ENCODE measurements at regions not wholly inside any gene's neighbourhood (a gene's known extent, or its start where the extent isn't known, plus 50 kb on each side); places are given as distances from the start of the nearest gene placed in this dataset.
A peak's percentile ranks its signal among the peaks of the same experiment; 100 is the strongest.
"Not testable (repeated sequence)": the region's sequence is repeated elsewhere in the genome, so short reads cannot be mapped to it uniquely, and the experiment has no call there.

DNA sequence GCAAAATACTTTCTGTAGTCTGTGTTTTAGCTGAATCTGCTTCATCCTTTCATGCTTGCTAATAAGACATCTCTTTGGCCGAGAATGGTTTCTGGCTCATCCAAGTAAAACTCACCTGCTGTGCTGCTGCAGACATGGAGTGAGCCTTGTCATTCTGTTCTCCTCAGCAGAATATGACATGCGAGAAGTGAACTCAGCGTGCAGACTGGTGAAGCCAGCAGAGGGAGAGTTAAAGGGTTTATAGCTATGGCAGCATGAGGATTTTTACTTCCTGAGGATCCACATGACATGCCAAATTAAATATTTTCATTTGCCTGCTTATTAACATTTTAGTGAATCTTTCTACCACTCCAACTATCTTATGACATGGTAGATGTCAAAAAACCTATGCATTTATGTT lies 658.4 kb upstream of the NECTIN3 start:
- no peaks in the 10 kb centered on the region for H3K27me3 ChIP-seq (replicated peaks)
- H3K27ac ChIP-seq = peak overlapping the region; percentile 98
- no peak overlapping the region for H3K4me3 ChIP-seq
- H3K4me1 ChIP-seq (replicated peaks) = peaks cover 32% of the 10 kb centered on the region
- no peaks in the 10 kb centered on the region for H3K9me3 ChIP-seq (replicated peaks)
- H3K36me3 ChIP-seq = 0 out of 2 replicates have a peak, but pooled peaks cover 2% of the 10 kb centered on the region
- no peak for DNase-seq (ENCODE audit: low read depth in 1 of 2, low spot score in 2 of 2)

DNA sequence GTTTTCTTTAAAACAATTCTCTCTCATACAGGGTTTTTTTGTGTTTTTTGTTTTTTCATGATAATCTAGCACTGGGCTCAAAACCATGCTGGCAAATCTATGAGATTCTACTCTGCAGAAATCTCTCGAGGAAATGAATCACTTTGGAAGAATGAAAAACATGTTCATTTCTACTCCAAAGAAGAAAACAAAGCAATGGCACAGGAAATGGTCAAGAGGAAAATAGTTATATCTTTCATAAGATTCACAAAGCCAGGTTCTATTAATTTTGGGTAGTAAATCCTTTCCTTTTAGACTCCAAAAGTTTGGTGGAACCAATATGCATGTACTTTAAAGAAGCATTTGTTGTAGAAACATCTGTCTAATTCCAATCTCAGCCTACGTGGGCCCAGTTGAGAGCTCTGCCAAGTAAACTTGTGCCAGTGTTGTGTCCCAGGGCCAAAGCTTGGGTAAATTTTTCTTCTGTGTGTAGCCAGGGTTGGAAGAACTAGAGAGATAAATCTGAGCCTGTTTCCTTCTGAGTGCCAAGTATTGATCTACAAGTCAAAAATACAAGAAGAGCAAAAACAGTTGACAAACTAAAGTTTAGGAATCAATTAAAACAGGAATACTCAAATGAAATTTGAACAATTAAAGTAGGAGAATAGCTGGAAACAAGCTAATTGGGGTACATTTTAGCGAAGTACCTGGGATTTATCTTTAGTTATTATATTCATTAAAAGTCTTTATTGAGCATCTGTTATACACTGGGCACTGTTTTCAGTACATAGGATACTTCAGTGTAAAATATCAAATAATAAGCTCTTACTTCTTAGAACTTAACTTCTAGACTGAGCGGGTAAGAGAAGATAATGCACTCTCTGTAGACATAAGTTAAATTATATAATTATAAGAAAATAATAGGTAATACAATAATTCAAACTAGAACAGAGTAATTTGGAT lies 657.5 kb upstream of the NECTIN3 start:
- H3K27me3 ChIP-seq (replicated peaks) = no peaks in the 10 kb centered on the region
- peak; percentile 40 to 87 for DNase-seq (ENCODE audit: low read depth in 1 of 2, low spot score in 2 of 2)
- H3K4me1 ChIP-seq (replicated peaks) = peaks cover 35% of the 10 kb centered on the region
- H3K4me3 ChIP-seq = no peak overlapping the region
- peak overlapping the region; percentile 98 for H3K27ac ChIP-seq
- no peaks in the 10 kb centered on the region for H3K9me3 ChIP-seq (replicated peaks)
- 0 out of 2 replicates have a peak, but pooled peaks cover 2% of the 10 kb centered on the region for H3K36me3 ChIP-seq

DNA sequence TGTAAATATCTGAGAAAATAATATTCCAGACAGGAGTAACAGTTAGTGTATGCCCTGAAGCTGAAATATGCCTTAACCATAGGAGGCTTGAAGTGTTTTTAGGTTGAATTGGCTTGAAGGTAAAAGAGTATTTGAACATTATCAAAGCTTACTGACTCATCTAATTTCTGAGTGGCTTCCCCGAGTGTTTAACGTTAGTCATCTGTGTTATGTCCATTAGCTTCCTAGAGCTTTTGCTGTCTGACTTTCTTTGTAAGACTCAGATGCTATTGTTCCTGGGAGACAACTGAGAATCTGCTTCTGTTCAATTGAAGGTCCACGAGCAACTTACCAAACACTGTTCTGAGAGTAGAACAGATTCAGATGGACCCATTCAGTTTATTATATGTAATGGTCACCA lies 656.8 kb upstream of the NECTIN3 start:
- Histone ChIP-seq H3K27ac (peak overlapping the region; percentile 98), H3K4me1 (replicated peaks) (peaks cover 43% of the 10 kb centered on the region), H3K4me3 (no peak overlapping the region), H3K9me3 (replicated peaks) (no peaks in the 10 kb centered on the region), H3K27me3 (replicated peaks) (no peaks in the 10 kb centered on the region), H3K36me3 (0 out of 2 replicates have a peak, but pooled peaks cover 2% of the 10 kb centered on the region)
- DNase-seq (ENCODE audit: low read depth in 1 of 2, low spot score in 2 of 2) = peak in 1 of 2 experiments; percentile 77

DNA sequence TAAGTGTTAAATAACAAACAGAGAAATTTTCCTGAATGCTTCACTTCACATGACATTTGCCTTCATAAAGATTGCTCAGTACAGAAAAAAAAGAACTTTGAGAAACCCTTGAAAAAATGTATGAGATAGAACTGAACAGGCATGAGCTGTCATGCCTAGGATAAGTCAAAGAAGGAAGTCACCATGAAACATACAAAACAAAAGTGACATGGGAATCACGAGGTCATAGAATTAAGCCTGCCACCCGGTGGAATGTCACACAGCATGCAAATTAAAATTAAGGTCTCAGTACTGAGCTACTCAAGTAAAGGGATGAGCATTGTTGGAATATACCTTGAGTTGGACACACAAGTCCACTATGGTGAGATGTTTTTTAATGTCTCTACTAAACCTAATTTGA lies 652.5 kb upstream of the NECTIN3 start:
- peak overlapping the region; percentile 86 for H3K27ac ChIP-seq
- no peaks in the 10 kb centered on the region for H3K9me3 ChIP-seq (replicated peaks)
- no peak overlapping the region for H3K4me3 ChIP-seq
- H3K4me1 ChIP-seq (replicated peaks) = peaks cover 46% of the 10 kb centered on the region
- DNase-seq (ENCODE audit: low read depth in 1 of 2, low spot score in 2 of 2) = peak in 1 of 2 experiments; percentile 29
- H3K36me3 ChIP-seq = 0 out of 2 replicates have a peak, but pooled peaks cover 2% of the 10 kb centered on the region
- H3K27me3 ChIP-seq (replicated peaks) = no peaks in the 10 kb centered on the region

DNA sequence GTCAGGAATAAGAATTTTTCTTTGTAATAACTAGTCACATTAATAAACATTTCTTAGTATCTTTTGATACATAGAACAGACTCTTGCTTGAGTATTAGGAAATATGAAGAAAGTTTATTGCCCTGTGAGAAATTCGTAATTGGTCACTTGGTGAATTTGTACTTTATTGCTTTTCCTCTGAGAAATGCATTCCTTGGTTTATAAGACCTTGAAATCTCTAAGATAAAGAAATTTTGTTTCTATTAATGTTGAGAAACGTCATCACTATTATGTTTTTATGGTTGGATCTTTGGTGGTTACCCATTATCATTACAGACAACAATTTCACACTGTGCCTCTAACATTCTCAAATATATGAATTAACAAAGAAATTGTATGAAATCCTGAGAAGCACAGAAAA lies 652.0 kb upstream of the NECTIN3 start:
- no peaks in the 10 kb centered on the region for H3K9me3 ChIP-seq (replicated peaks)
- peak overlapping the region; percentile 86 for H3K27ac ChIP-seq
- H3K27me3 ChIP-seq (replicated peaks) = no peaks in the 10 kb centered on the region
- H3K36me3 ChIP-seq = 0 out of 2 replicates have a peak, but pooled peaks cover 2% of the 10 kb centered on the region
- DNase-seq (ENCODE audit: low read depth in 1 of 2, low spot score in 2 of 2) = no peak
- H3K4me3 ChIP-seq = no peak overlapping the region
- peaks cover 41% of the 10 kb centered on the region for H3K4me1 ChIP-seq (replicated peaks)

DNA sequence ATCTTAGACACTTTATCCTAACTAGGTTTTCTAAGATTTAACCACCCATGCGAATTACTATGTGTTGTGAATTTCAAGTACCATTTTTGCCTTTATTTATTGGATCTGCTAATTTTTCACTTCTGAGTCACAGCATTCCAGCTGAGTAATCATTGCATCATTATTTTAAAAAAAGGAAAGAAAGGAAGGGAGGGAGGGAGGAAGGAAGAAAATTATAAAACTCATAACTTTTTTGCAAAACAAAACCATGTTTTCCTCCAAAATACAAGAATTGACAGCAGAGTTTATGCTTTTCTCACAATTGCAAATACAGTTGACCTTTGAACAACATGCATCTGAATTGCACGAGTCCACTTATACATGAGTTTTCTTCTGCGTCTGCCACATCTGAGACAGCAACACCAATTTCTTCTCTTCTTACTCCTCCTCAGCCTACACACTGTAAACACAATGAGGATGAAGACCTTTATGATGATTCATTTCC lies 651.4 kb upstream of the NECTIN3 start:
- H3K4me3 ChIP-seq = 0 out of 2 replicates have a peak overlapping the region, but pooled peaks have one; percentile 6

DNA sequence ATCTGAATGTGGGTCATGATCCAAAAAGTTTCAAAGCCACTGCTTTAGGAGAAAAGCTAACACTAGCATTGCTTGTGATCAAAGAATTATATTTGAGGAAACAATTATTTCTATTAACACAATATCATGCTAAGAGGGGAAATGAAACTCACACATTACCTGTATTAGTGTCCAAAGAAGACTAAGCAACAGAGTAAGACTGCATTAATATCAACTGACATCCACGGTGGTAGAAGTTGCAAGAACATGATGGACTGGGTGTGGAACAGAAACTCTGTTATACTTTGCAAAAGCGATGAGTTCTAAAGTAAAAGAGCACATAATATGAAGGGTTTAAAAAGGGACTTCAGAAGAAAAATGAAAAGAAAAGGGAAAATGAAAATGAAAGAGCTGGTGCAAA lies 648.3 kb upstream of the NECTIN3 start:
- peaks cover 26% of the 10 kb centered on the region for H3K4me1 ChIP-seq (replicated peaks)

More for the DNA sequence above, 651.4 kb upstream of the NECTIN3 start:
- H3K27me3 ChIP-seq (replicated peaks) = no peaks in the 10 kb centered on the region
- H3K9me3 ChIP-seq (replicated peaks) = no peaks in the 10 kb centered on the region
- H3K4me1 ChIP-seq (replicated peaks) = peaks cover 35% of the 10 kb centered on the region
- H3K36me3 ChIP-seq = 0 out of 2 replicates have a peak, but pooled peaks cover 2% of the 10 kb centered on the region
- peak in 1 of 2 experiments; percentile 97 for DNase-seq (ENCODE audit: low read depth in 1 of 2, low spot score in 2 of 2)
- peak overlapping the region; percentile 86 for H3K27ac ChIP-seq

DNA sequence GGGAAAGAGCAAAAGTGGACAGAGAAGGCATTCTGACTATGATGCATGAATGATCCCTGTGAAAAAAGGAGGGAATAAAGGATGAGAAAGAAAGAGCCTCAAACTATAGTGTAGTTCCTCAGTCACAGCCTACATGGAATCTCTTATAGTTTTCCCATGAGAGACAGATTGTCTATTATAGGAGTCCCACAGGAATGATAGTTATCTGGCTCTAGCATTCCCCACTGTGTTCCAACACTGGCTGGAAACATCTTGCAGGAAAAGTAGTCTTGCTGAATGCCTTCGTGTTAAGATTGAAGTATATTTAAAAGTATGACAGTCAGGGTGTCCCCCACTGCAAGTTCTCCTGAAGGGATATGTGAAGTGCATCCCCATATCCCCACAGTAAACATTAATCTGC lies 641.5 kb upstream of the NECTIN3 start:
- no peaks in the 10 kb centered on the region; the same call in 1 of the 2 replicates for H3K4me1 ChIP-seq (replicated peaks)
- no peaks in the 10 kb centered on the region for H3K9me3 ChIP-seq (replicated peaks)
- H3K4me3 ChIP-seq = no peak overlapping the region
- no peak for DNase-seq (ENCODE audit: low read depth in 1 of 2, low spot score in 2 of 2)
- no peak overlapping the region for H3K27ac ChIP-seq
- no peaks in the 10 kb centered on the region for H3K36me3 ChIP-seq
- H3K27me3 ChIP-seq (replicated peaks) = no peaks in the 10 kb centered on the region

More for the DNA sequence above, 648.3 kb upstream of the NECTIN3 start:
- Histone ChIP-seq H3K9me3 (replicated peaks) (no peaks in the 10 kb centered on the region), H3K4me3 (no peak overlapping the region), H3K36me3 (no peaks in the 10 kb centered on the region), H3K27me3 (replicated peaks) (no peaks in the 10 kb centered on the region), H3K27ac (no peak overlapping the region)
- DNase-seq (ENCODE audit: low read depth in 1 of 2, low spot score in 2 of 2) = no peak

DNA sequence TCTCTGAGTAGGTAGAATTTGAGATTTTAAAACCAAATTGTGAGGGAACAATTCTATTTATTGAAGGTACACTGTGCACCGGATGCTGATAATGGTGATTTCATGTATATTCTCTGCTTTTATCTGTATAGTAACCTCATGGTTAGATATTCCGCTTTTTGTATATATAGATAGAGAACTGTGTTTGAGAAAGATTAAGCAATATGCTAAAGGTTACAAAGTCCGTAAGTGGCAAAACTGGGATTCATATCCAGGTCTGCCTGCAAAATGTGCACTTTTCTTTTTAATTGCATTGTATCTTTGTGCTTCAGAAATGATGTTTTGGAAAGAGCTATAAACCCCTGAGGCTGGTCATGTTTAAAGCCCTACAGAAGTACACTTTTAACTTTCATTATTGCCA lies 635.4 kb upstream of the NECTIN3 start:
- Histone ChIP-seq H3K4me3 (no peak overlapping the region), H3K27me3 (replicated peaks) (no peaks in the 10 kb centered on the region), H3K36me3 (no peaks in the 10 kb centered on the region), H3K4me1 (replicated peaks) (no peaks in the 10 kb centered on the region), H3K27ac (no peak overlapping the region), H3K9me3 (replicated peaks) (no peaks in the 10 kb centered on the region)
- DNase-seq (ENCODE audit: low read depth in 1 of 2, low spot score in 2 of 2) = no peak

DNA sequence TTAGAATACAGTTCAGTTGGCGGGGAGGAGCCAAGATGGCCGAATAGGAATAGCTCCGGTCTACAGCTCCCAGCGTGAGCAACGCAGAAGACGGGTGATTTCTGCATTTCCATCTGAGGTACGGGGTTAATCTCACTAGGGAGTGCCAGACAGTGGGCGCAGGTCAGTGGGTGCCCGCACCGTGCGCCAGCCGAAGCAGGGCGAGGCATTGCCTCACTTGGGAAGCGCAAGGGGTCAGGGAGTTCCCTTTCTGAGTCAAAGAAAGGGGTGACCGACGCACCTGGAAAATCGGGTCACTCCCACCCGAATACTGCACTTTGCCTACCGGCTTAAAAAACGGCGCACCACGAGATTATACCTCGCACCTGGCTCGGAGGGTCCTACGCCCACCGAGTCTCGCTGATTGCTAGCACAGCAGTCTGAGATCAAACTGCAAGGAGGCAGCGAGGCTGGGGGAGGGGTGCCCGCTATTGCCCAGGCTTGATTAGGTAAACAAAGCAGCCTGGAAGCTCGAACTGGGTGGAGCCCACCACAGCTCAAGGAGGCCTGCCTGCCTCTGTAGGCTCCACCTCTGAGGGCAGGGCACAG lies 631.5 kb upstream of the NECTIN3 start:
- H3K9me3 ChIP-seq (replicated peaks); H3K4me3 ChIP-seq; H3K27me3 ChIP-seq (replicated peaks); DNase-seq (ENCODE audit: low read depth in 1 of 2, low spot score in 2 of 2); H3K36me3 ChIP-seq; H3K4me1 ChIP-seq (replicated peaks); H3K27ac ChIP-seq: not testable (repeated sequence)

DNA sequence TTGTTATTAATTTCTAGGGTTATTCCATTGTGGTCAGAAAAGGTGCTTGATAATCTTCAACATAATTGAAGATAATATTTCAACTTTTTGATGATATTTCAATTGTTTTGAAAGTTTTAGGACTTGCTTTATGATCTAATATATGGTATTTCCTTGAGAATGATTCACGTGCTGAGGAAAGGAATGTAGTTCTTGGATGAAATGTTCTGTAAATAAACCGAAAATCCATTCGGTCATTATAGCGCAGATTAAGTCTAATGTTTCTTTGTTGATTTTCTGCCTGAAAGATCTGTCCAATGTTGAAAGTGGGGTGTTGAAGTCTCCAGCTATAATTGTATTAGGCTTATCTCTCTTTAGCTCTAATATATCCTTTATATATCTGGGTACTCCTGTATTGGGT lies 617.5 kb upstream of the NECTIN3 start:
- Histone ChIP-seq H3K27ac (no peak overlapping the region), H3K9me3 (replicated peaks) (no peaks in the 10 kb centered on the region), H3K27me3 (replicated peaks) (no peaks in the 10 kb centered on the region), H3K36me3 (no peaks in the 10 kb centered on the region), H3K4me1 (replicated peaks) (no peaks in the 10 kb centered on the region), H3K4me3 (no peak overlapping the region)
- no peak for DNase-seq (ENCODE audit: low read depth in 1 of 2, low spot score in 2 of 2)

DNA sequence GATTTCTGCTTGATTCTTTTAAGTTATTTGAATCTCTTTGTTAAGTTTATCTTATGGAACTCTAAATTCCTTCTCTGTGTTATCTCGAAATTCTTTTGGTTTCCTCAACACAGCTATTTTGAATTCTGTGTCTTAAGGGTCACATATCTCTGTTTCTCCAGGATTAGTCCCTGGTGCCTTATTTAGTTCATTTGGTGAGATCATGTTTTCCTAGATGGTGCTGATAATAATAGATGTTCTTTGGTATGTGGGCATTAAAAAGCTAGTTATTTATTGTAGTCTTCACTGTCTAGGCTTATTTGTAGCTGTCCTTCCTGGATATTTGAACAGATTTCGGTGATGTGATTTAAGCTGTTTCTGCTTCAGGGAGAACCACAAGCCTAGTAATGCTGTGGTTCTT lies 615.6 kb upstream of the NECTIN3 start:
- Histone ChIP-seq H3K36me3 (no peaks in the 10 kb centered on the region), H3K4me3 (no peak overlapping the region), H3K9me3 (replicated peaks) (no peaks in the 10 kb centered on the region), H3K27ac (no peak overlapping the region), H3K4me1 (replicated peaks) (no peaks in the 10 kb centered on the region), H3K27me3 (replicated peaks) (no peaks in the 10 kb centered on the region)
- no peak for DNase-seq (ENCODE audit: low read depth in 1 of 2, low spot score in 2 of 2)

DNA sequence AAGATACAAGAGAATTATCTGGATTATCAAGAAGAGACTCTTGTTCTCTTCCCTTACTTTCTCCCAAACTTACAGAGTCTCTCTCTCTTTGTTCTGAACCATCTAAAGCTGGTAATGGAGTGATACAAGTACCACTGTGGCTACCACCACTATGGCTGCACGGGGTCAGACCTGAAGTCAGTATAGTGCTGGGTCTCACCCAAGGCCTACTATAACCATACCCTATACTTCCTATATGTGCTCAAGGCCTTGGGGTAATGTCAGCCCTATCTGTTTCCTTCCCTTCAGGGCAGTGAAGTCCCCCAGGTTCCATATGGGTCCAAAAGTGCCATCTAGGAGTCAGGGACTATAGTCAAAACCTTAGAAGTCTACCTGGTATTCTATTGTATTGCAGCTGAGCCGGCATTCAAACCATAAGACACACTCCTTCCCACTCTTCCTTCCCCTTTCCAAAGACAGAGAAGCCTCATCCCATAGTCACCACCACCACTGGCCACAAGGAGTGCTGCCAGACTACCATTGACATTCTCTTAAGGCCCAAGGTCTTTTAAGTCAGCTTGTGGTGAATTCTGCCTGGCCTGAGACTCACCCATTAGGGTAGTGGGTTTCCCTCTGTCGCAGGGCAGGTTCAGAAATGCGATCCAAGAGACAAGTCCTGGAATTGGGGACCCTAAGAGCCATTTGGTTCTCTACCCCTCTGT lies 615.0 kb upstream of the NECTIN3 start:
- H3K4me1 ChIP-seq (replicated peaks) = no peaks in the 10 kb centered on the region
- no peaks in the 10 kb centered on the region for H3K9me3 ChIP-seq (replicated peaks)
- H3K36me3 ChIP-seq = no peaks in the 10 kb centered on the region
- no peak overlapping the region for H3K27ac ChIP-seq
- DNase-seq (ENCODE audit: low read depth in 1 of 2, low spot score in 2 of 2) = no peak
- H3K27me3 ChIP-seq (replicated peaks) = no peaks in the 10 kb centered on the region
- no peak overlapping the region for H3K4me3 ChIP-seq
